Skin epidermis (tissue), 12 donors: ENCODE measurements at regions not wholly inside any gene's neighbourhood (a gene's known extent, or its start where the extent isn't known, plus 50 kb on each side); places are given as distances from the start of the nearest gene placed in this dataset.
"Not testable (repeated sequence)": the region's sequence is repeated elsewhere in the genome, so short reads cannot be mapped to it uniquely, and the experiment has no call there.

Experiments
- H3K27ac ChIP-seq, 21 experiments: fragments of 200-600 bp; sonication (generic) in 11 of 21; one replicate each; pipeline ENCODE4 v1.5.0; 2020; ENCODE audit warnings: mild to moderate bottlenecking in 3 of 21, inconsistent platforms in 2 of 21, moderate library complexity in 2 of 21
- H3K4me3 ChIP-seq, 7 experiments: fragments of 200-600 bp; sonication (generic) in 2 of 7; one replicate each; pipeline ENCODE4 v1.5.0; 2020; ENCODE audit warnings: inconsistent platforms in 2 of 7, mild to moderate bottlenecking in 2 of 7, moderate library complexity in 1 of 7

DNA sequence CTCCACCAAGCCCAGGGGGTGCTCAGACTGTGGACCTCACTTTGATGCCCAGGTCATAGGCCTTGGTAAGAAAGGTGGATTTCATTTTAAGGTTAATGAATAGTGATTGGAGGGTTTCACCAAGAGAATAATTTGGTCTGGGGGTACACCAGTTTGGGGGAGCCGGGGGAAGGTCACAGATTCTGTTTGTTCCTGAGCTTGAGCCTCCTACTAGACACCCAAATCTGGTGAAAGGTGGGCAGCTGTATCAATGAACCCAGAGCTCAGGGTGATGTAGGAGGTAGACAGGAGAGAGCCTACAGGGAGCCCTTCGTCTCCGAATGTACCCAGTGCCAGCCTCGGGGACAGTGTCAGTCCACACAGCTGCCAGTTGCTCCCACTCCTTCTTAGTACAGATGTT is 63.7 kb upstream of the ATP12A start:
- no peak overlapping the region for H3K4me3 ChIP-seq
- no peak overlapping the region for H3K27ac ChIP-seq

DNA sequence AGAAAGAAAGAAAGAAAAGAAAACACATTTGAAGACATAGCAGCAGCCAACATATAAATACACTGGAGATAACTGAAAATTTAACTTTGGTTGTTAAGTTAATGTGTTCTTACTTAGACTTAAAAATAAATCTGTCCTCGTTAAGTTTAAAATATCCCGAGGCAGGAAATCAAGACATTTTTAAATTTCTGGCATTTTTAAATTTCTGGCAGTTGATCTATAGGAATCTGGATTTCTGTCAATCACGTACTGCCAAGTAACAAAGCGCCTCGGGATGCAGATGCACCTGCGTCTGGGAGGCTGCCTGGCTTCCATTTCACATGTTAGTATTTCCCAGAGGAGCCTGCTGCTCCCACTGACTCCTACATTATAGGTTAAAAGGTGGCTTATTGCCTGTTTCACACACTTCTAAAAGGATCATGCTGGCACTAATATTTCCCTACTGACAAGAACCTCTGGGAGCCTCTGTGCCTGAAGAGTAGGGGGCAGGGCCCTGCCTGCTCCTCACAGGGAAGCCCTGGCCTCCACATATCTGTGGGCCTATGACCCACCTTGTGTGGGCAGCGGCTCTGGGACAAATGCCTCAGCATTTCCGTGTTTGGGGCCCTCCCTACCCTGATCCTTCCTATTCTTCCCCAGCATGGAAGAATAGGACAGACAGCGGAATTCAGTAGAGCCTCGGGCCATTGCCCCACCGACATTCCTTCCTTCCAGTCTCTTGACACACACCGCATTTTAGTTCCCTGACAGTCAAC is 62.8 kb upstream of the ATP12A start:
- H3K27ac ChIP-seq, result peak overlapping the region in 3 of 21 experiments; percentile 11 to 71 (median 14)

DNA sequence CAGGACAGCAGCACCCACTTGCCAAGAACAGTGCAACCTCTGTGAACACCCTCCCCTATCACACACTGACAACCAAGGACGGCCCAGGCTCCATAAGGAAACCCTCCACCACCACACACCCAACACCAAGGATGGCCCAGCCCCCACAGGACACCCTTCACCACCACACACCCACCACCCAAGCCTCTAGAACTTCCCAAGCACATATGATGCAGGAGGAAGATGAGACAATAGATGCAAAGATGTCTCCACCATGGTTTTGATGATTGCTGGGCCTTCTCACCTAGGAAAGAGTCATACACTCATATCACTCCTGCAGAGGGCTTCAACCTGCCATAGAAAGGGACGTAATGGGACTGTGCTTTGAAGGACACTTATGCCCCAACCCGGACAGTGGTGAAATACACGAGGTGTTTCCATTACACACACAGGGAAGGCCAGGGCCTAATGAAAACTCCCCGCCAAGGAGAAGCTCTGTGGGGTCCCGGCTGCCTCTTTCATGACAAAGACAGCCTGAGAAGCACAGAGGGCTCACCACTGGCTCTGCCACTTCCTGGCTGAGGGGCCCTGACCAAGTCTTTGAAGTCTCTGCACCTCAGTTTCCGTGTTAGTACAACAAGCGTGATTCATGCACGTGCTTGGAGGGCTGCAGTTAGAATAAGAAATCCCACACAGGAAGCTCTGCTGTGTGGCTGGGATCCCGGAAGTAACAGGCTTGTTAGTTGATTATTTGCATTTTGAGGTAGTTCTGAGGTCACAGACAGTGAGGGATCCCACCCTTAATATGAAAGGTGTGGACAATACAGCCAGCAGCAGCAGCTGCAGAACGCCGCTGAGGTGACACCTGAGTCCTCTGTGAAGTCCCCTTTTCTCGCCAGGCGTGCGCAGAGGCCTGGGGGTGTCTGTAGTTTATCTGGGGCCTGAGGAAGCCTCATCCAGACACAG is 61.9 kb upstream of the ATP12A start:
- Histone ChIP-seq H3K27ac (peak overlapping the region in 6 of 21 experiments; percentile 11 to 71 (median 36)), H3K4me3 (no peak overlapping the region)

More for the DNA sequence above, 62.8 kb upstream of the ATP12A start:
- H3K4me3 ChIP-seq, result no peak overlapping the region

DNA sequence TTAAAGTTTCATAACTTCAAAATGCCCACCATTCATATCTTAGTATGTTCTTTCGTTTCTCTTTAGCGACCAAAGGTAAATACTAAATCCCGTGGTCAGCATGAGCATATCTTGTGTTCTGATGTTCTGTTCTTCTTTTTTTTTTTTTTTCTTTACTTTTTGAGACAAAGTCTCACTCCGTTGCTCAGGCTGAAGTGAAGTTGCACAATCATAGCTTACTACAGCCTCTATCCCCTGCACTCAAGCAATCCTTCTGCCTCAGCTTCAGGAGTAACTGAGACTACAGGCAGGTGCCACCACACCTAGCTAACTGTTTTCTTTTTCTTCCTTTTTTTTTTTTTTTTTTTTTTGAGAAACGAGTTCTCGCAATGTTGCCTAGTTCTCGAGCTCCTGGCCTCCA is 60.9 kb upstream of the ATP12A start:
- H3K4me3 ChIP-seq, result no peak overlapping the region
- H3K27ac ChIP-seq, result peak overlapping the region in 3 of 21 experiments; percentile 9 to 71 (median 14)

DNA sequence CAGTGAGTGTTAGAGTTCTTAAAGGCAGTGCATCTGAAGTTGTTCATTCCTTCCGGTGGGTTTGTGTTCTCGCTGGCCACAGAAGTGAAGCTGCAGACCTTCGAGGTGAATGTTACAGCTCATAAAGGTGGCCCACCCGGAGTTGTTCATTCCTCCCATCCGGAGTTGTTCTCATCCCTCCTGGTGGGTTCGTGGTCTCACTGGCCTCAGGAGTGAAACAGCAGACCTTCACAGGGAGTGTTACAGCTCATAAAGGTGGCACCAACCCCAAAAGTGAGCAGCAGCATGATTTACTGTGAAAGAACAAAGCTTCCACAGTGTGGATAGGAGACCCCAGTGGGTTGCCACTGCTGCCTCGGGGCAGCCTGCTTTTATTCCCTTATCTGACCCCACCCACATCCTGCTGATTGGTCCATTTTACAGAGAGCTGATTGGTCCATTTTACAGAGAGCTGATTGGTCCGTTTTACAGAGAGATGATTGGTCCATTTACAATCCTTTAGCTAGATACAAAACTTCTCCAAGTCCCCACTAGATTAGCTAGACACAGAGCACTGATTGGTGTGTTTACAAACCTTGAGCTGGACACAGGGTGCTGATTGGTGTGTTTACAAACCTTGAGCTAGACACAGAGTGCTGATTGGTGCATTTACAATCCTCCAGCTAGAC is 57.6 kb upstream of the ATP12A start:
- H3K4me3 ChIP-seq, H3K27ac ChIP-seq: not testable (repeated sequence)

DNA sequence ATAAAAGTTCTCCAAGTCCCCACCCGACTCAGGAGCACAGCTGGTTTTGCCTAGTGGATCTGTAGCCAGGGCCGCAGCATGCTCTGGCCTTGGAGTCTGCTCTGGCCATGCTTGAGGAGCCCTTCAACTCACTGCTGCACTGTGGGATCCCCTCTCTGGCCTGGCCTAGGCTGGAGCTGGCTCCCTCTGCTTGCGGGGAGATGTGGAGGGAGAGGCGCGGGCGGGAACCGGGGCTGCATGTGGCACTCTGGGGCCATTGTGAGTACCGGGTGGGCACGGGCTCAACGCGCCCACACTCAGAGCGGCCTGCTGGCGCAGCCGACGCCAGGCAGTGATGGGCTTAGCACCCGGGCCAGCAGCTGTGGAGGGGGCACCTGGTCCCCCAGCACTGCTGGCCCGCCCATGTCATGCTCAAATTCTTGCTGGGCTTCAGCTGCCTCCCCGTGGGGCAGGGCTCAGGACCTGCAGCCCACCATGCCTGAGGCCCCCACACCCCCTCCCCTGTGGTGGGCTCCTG is 57.0 kb upstream of the ATP12A start:
- H3K27ac ChIP-seq, result no peak overlapping the region
- H3K4me3 ChIP-seq, result no peak overlapping the region

DNA sequence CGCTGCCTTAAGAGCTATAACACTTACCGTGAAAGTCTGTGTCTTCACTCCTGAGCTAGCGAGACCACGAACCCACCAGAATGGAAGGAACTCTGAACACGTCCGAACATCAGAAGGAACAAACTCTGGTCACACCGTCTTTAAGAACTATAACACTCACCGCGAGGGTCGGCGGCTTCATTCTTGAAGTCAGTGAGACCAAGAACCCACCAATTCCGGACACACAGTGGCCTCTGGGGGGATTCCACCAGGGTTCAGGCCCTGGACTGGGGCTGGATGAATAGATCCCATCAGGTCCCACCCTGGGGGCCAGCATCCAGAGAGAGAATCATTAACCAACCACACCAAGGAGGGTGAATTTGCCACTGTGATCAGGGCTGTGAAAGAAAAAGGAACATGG is 55.8 kb upstream of the ATP12A start:
- Histone ChIP-seq H3K27ac (no peak overlapping the region), H3K4me3 (no peak overlapping the region)

DNA sequence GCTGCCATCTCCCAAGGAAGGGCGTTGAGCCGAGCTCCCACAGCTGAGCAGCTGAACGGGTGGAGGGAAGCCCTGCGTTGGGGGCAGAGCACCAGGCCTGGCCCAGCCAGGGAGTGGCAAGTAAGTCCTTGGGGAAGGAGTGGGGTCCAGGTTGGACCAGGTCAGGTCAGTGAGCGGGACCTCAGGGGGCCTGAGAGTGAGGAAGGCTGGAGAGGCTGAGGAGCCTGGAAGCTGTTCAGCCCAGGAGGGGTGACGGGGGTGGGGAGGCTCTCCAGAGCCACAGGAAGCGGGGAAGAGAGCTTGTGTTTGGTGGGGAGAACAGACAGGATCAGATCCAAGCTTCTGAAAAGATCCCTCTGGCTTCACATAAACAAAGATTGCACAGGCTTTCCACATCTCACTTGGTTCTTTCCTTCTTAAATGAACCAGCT is 55.4 kb upstream of the ATP12A start:
- Histone ChIP-seq H3K27ac (peak overlapping the region in 4 of 21 experiments; percentile 34 to 80 (median 71)), H3K4me3 (no peak overlapping the region)

DNA sequence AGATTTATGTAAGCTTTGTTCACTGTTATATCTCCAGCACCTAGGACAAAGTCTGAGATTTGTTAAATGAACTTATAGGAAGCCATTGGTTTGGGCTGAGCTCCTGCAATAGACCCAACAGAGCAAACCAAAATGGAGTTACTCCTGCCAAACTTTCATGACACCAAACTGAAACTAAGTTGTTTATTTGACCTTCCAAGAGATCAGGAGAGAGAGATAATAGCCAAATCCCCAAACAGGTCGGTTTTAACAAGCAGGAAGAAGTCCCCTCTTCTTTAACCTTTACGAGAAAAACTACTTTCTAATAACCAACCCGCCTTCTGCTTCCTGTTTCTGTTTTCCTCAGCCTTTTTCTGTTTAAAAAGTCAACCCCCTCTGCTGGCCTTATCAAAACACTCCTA is 54.9 kb upstream of the ATP12A start:
- peak overlapping the region in 9 of 21 experiments; percentile 19 to 80 (median 65) for H3K27ac ChIP-seq
- no peak overlapping the region for H3K4me3 ChIP-seq

DNA sequence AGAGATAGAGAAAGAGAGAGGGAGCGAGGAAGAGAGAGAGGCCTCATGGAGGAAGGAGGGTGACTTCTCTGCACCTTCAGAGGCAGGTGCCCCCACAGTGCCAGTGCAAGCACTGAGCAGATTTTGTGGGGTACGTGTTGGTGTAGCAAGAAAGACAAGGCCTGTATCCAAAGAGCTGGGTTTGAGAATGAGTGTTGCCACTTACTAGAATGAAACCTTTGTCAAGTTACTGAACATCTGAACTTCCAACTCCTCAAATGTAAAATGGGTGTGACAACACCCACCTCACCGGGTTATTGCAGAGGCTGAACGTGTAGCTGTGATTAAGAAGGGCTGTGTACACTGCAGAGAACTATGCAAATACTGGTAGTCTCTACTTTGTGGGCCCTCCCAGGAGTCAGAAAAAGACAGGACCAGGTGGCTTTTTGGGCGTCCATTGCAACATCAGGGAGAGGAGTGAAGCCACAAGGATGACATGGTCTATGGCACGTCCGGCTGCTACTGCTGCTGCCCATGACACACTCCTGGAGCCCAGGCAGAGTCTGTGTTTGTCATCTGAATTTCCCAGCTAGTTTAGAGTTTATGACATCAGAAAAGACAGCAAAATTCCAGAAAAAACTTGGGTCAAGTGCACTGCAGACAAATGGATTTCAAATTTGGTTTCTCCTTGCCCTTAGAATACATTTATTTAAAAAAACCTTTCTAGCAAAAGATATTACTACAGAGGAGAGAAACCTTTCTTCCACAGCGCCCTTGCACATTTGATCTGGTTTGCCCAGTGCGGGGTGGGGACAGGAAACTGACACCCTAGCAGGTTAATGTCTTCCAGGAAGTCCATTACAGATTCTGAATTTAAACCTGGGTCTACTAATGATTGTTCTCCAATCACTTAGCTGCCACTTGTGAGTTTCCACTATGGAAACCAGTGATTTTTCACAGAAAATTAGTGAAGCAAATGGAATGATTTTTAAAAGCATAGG is 54.0 kb upstream of the ATP12A start:
- H3K4me3 ChIP-seq, result no peak overlapping the region
- H3K27ac ChIP-seq, result peak overlapping the region in 10 of 21 experiments; percentile 19 to 80 (median 60)

DNA sequence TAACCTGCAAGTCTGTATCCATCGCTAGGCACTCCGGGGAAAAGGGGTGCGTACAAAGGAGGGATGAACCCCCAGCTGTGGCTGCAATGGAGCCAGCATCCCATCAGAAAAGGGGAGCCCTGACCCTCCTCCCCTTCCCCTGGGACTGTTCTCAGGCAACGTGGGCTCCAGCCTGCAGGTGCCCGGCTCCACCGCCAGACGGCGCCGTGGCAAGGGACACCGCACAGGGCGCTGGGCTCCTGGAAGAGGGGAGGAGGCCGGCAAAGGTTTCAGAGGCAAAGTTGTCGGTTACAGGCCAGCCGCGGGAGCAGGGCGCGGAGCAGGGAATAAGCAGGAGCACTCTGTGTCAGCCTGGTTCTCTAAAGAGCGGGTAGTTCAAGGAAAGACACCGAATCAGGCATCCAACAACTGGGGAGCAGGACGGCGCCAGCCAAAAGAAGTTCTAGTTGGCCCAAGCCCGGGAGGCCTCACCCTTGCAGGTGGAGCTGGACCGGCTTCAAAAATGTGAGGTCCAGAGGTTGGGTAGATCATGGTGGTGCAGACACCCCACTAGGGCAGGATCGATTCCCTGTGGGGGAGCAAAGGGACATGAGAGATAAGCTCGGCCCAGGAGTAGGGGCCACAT is 53.0 kb upstream of the ATP12A start:
- peak overlapping the region in 5 of 21 experiments; percentile 54 to 80 (median 73) for H3K27ac ChIP-seq
- H3K4me3 ChIP-seq, result no peak overlapping the region

DNA sequence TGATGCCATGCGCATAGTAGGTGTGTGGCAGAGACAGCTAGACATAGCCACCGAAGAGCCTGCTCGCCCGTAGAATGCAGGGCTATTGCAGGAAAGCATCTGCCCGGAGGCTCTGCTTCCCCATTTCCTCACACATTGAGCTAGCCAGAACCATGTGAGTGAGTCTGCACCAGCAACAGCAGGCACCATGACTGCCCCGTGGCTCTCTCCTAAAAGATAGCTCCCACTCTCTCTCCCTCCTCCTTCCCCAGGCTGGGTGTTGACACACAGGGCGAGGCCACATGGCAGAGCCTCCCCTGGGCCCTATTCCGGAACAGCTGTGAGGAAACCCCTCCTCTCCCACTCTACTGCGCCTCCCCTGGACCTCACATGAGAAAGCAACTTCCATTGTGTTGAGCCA is 52.3 kb upstream of the ATP12A start:
- peak overlapping the region in 2 of 21 experiments; percentile 17 to 76 for H3K27ac ChIP-seq
- H3K4me3 ChIP-seq, result no peak overlapping the region

DNA sequence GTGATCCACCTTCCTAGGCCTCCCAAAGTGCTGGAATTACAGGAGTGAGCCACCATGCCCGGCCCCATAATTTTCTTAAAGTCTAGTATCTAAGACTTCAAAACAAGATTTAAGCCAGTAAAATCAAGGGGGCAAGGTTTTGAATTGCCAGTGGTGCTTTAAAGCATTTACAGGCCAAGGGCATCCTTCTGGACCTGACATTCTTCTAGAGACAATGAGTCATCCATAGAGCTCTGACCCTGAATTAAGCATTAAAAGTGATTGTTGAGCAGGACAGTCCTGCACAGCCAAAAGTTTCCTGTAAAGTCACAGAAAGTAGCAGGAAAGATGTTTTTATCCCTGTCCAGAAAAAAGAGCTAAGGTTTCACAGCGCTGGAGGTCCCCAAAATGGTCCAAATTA is 50.9 kb upstream of the ATP12A start:
- Histone ChIP-seq H3K4me3 (no peak overlapping the region), H3K27ac (no peak overlapping the region)

DNA sequence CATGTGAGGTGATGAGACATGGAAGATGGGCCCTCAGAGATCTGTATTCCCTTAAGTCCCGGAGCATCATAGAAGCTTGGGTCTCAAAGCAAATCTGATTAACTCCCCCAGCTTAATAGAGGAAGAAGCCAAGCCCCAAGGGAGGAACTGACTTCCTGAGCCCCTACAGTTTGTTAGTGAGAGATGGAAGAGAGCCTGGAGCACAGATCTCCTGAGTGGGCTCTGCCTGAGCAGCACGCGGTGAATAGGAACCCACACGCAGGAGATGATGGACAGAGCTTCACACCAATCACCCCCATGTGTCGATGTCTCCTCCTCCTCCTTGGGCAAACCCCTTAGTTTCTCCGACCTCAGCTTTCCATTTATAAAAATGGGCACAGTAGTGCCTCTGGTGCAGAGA is 50.1 kb upstream of the ATP12A start:
- H3K27ac ChIP-seq, result peak overlapping the region in 3 of 21 experiments; percentile 22 to 62 (median 52)
- no peak overlapping the region for H3K4me3 ChIP-seq
